GM12865 (cell line): ENCODE measurements at regions not wholly inside any gene's neighbourhood (a gene's known extent, or its start where the extent isn't known, plus 50 kb on each side); places are given as distances from the start of the nearest gene placed in this dataset.

Experiments used
- DNase-seq: peaks from one replicate; pipeline ENCODE4 v3.0.0; 2010; ENCODE audit warnings: low read depth
- H3K4me3 ChIP-seq: 2 replicates; pipeline ENCODE4 v1.5.1; 2011; ENCODE audit warnings: mild to moderate bottlenecking, low read depth, low read length, control low read depth
- CTCF ChIP-seq: IDR thresholded peaks from 2 replicates; pipeline ENCODE4 v1.5.1; 2011; ENCODE audit warnings: low read length, control low read depth, low read depth, inconsistent platforms; ENCODE audit not compliant: insufficient read depth; ENCODE audit errors: missing control alignments

- no peak overlapping the region for H3K4me3 ChIP-seq
- no peak for TF ChIP-seq CTCF
- DNase-seq, result no peak
Observed at GRCh38 chr5:117892360-117892759, 1096.0 kb downstream of the DTWD2 start.

DNA sequence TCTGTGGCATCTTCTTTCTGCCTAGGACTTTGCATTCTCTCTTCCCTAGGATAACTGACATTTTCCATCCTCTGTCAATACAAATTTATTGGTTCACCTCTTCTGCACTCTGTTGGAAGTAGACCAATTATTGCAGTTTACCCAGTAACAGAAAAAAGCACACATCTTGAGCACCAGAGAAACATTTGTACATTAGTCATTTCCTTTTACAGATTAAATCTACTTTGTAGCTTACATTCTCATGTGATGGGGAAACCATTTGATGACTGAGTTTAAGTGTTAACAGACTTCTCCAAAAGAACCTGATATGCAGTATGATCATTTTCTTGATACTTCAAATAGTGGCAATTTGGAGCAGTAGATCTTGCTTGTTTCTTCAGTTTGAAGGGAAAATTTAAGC, 1098.8 kb downstream of the DTWD2 start:
- DNase-seq, result no peak
- H3K4me3 ChIP-seq, result no peak overlapping the region
- TF ChIP-seq CTCF, result no peak

DNA sequence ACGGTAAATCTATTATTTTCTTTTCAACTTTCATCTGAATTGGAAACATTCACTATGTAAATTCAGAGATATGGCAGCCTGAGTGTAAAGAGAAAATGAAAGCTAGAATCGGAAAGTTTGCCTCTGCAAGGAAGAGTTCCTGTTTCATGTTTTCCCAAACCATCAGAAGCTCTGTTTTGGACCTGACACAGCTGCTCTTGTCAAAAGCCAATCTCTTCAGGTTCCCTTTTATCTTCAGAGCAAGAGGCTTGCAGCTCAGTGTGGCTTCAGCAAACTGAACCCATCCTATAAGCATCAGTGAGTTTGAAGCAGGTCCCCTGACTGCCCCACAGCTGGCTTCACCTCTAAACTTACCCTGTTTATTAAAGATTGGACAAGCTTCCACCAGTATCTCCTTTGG, 1099.7 kb downstream of the DTWD2 start:
- DNase-seq, result peak; percentile 59
- H3K4me3 ChIP-seq, result peak overlapping the region; percentile 62
- no peak for TF ChIP-seq CTCF

- no peak for TF ChIP-seq CTCF
- H3K4me3 ChIP-seq, result no peak overlapping the region
Observed at GRCh38 chr5:117881426-117882230, 1106.7 kb downstream of the DTWD2 start.

GRCh38 chr5:117880932-117881331, 1107.4 kb downstream of the DTWD2 start:
- TF ChIP-seq CTCF, result no peak
- DNase-seq, result no peak
- H3K4me3 ChIP-seq, result no peak overlapping the region

More at GRCh38 chr5:117881426-117882230, 1106.7 kb downstream of the DTWD2 start:
- DNase-seq, result no peak

DNA sequence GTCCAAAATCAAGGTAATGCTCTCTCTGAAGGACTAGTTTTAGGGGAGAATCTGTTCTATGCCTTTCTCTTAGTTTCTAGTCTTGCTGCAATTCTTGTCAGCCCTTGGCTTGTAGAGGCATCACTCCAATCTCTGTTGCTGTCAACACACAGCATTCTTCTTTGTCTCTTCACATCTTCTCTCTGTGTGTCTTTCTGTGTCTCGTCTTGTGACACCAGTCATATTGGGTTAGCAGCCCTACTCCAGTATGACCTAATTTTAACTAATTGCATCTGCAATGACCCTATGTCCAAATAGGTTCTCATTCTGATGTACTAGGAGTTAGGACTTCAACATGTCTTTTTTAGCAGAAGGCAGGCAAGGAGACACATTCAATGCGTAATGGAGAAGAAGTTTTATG, 1110.6 kb downstream of the DTWD2 start:
- TF ChIP-seq CTCF, result no peak
- H3K4me3 ChIP-seq, result no peak overlapping the region
- no peak for DNase-seq
